ENCODE measurements at regions not wholly inside any gene's neighbourhood (a gene's known extent, or its start where the extent isn't known, plus 50 kb on each side); places are given as distances from the start of the nearest gene placed in this dataset.
"Not testable (repeated sequence)": the region's sequence is repeated elsewhere in the genome, so short reads cannot be mapped to it uniquely, and the experiment has no call there.

DNA sequence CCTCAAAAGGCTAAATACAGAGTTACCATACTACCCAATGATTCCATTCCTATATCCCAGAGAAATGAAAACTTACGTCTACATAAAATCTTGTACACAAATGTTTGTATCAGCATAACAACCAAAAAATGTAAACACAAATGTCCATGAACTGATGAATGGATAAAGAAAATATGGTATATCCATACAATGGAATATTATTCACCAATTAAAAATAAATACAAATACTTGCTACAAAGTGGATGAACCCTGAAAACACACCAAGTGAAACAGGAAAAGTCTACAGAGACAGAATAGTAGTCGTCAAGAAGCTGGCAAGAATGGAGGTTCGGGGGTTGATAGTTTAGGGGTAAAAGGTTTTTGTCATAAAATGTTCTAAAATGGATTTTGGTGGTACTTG lies 54.0 kb upstream of the ANKRD28 start:
- no peak for DNase-seq

GRCh38 chr3:15858547-15859506 lies 61.0 kb upstream of the ANKRD28 start:
- no peak for DNase-seq

DNA sequence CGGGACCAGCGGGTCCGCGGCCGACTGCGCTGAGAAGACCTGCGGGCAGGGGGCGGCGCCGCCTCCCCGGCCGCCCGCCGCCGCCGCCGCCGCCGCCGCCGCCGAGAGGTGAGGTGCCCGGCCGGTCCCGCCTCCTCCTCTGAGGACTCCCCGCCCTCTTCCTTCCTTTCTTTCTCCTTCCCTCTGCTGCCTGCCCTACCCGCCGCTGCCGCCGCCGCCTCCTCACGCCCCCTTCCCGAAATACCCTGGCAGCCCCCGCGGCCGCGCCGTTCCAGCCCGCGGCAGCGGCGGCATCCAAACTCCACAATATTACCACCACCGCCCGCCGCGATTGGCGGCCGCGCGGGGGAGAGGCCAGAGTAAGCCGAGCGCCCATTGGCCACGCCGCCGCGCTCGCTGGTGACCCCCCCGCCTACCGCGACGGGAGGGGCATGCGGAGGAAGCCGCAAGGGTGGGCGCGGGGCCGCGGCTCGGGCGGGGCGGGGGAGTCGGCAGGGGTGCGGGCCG lies 61.8 kb upstream of the ANKRD28 start:
- DNase-seq, result peak; percentile 71

DNA sequence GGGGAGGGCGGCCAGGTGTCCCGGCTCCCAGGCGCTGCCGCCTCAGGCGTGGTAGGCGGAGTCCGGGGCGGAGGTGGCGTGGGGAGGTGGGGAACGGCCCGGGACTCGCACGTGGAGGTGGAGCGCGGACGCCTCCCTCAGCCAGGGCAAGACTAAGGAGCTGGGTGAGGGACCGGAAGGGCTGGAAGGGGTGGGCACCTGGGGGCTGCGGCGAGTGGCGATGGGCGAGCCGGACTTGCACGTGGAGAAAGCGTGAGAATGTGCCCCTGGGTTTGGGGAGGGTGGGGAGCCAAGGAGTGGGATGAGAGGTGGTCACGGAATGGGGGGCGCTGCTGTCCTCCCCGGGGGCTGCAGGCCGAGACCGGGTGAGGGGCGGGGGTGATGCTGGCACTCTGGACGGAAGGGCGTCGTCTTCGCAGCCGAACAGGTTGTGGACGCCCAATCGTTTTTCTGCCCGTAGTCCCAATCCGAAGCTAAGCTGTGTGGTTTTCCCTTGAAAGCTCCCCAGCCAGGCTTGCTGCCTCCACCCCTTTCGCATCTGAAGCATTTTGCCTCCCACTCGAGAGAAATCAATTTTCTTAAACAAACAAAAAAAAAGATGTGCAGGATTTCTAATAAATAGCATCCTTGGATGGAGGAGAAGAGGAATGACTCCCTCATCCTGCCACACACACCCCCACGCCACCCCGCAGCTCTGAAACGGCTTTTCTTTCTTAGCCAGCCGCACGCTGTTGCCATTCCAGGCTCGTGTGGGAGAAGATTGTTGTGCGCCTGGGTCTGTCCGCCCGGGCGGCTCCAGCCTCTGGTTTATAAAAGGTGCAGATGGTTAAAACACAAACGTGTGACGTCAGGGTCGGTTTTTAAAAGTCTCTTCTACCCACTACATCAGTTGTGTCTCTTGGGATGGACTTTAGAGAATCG lies 62.5 kb upstream of the ANKRD28 start:
- peak; percentile 39 for DNase-seq

GRCh38 chr3:15861163-15861562 lies 63.4 kb upstream of the ANKRD28 start:
- DNase-seq, result no peak

GRCh38 chr3:15872807-15873206 lies 75.0 kb upstream of the ANKRD28 start:
- DNase-seq, result no peak

DNA sequence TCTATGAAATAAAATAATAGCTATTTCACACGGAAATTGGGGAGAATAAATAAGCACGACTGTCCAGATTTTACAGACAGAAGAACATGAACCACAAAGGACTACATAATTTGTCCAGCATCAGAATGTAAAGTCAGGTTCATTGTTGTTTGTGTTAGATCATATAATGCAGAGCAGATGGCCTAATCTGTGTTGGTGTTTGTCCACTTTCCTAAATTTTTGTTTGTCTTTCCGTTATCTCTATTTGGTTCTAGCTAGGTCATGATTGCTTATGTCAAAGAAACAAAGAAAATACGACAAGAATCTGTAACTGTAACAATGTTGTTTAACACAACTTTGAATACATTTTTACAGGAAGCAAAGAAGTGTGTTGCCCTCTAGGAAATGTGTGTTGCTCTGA lies 75.6 kb upstream of the ANKRD28 start:
- no peak for DNase-seq

DNA sequence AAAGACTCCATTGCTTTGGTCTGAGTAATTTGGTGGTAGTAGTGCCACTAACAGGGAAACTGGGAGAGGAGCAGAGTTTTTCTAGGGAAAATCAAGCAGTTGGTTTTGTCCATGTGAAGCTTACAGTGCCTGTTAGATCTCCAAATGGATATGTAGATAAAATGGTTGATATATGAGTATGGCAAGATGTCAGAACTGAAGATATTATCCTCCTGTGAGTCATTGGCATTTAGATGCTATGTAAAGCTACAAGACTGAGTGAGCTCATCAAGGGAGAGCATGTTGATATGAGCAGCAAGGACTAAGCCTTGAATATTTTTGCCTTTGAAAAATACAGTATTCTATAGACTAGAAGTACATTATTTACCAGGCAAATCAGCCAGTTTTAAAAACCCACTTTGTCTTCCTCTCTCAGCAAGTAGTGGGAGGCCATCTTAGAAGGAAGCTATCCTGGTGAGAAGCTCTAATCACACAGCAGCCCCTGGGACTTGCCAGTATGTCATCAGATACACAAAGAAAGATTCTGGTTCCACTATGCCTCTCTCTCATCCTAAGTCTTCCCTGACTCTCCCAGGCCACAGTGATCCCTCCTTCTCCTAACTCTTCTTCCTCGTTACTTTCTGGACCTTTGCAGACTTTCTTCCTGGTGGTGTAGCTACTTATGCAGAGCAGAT lies 77.4 kb upstream of the ANKRD28 start:
- DNase-seq, result no peak

DNA sequence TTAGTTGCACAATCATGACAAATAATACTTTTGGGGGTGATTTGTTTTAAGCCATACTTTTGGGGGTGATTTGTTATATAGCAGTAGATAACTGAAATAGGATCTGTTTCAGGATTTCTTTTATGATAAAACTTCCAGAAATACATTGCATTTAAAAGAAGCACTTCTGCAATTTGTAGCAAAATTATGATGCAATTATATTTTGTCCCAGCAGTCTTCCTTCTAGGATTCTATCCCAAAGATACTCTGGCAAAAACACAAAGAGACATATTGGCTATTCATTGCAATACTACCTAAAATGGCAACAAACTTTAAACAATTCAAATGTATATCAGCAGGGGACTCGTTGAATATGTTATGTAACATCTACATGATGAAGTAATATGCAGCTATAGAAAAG lies 78.9 kb upstream of the ANKRD28 start:
- no peak for DNase-seq

DNA sequence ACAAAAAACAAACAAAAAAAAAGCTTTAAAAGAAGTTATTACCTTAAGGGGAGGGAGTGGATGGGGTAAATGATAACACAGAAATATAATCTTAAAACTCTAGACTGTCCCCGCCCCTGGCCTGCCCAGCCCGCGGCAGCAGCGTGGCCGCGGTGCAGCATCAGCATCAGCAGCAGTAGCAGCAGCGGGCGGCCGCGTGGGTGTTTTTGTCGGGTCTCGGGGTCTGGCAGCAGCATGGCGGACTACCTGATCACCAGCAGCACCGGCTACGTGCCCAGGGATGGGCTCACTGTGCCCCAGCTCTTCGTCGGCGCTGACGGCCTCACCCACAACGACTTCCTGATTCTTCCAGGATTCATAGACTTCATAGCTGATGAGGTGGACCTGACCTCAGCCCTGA lies 80.0 kb upstream of the ANKRD28 start:
- DNase-seq, result no peak

DNA sequence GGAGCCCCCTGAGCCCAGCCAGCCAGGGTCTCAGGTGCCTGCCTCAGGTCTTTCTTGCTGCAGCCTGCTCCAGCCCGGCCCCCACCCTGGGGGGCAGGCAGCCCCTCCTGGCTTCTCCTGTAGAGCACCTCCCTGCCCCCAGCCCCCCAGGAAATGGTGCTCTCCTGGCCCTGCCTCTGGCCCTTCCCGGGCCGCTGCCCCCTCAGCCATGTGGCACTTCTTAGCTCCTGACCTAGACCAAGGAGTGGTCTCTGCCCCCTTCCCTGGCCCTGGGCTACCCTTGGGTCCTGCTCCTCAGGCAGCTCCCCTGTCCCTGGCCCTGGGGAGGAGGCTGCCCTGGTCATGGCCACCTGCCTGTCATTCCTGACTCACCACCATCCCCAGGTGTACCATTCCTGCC lies 82.0 kb upstream of the ANKRD28 start:
- not testable (repeated sequence) for DNase-seq

DNA sequence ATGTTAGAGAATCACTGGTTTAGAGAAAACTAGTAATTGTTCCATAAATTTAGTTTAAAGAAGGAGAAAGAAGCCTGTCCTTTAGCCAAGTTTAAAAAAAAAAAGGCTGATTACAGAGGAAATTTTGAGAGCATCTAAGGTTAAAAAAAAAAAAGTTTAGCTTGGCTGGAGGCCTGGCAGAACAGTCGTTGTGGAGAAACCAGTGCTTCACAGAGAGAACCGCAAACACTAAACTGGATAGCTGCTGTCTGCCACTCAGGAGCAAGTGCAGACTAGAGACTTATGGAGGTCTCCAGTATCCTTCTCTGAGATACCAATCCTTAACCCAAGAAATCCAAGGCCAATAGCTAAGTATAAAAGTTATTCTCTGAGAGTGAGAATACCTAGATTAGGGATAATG lies 84.8 kb upstream of the ANKRD28 start:
- no peak for DNase-seq

DNA sequence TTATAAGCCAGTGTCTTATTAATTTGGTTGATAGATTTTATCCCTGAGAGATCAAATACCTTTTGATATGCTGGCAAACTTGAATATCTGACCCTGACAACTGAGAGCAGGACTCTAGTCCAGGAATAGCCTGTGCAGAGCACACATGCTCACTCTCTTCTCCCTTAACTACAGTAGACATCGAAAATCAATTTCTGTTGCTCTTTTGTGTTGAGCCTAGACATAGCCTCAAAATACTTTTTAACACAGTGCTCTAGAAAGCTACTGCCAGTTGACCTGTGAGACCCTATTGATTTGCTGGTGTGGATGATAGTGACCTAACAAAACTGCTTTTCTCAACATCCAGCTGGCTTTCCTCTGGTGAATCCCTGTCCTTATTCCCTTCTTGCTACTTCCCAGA lies 86.4 kb upstream of the ANKRD28 start:
- DNase-seq, result no peak

DNA sequence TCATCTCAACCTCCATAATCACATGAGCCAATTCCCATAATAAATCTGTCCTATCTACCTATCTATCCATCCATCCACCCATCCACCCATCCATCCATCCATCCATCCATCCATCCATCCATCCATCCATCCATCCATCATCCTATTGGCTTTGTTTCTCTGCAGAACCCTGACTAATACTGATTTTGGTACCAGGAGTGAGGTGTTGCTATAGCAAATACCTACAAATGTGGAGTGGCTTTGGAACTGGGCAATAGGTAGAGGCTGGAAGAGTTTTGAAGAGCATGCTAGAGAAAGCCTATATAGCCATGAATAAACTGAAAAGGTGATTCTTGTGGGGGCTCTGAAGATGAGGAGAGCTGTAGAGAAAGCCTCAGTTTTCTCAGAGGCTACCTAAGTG lies 88.7 kb upstream of the ANKRD28 start:
- DNase-seq, result no peak

DNA sequence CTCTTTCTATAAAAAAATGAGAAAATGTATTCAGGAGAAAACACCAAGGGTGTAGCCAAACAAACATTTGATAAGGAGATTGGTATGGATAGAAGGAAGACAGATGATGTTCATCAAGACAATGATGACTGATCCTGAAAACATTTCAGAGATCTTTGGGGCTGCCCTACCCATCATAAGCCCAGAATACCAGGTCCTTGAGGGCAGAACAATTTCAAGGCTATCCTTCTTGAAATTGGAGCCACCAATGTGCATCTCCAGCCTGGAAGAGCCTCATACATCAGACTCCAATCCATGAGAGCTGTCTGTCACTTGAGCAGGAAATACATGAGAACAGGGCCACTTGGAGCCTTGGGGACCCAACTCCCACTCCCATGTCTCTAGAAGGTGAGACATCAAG lies 89.5 kb upstream of the ANKRD28 start:
- DNase-seq, result no peak

- no peak for DNase-seq
These were observed 92.2 kb upstream of the ANKRD28 start for GRCh38 chr3:15889936-15890335.

- no peak for DNase-seq
These were observed 94.8 kb upstream of the ANKRD28 start for GRCh38 chr3:15892311-15893227.

- DNase-seq, result no peak
These were observed 96.6 kb upstream of the ANKRD28 start for GRCh38 chr3:15894382-15894781.

GRCh38 chr3:15896500-15896899 lies 98.7 kb upstream of the ANKRD28 start:
- DNase-seq, result no peak

GRCh38 chr3:15899388-15899787 lies 101.6 kb upstream of the ANKRD28 start:
- DNase-seq, result no peak

DNA sequence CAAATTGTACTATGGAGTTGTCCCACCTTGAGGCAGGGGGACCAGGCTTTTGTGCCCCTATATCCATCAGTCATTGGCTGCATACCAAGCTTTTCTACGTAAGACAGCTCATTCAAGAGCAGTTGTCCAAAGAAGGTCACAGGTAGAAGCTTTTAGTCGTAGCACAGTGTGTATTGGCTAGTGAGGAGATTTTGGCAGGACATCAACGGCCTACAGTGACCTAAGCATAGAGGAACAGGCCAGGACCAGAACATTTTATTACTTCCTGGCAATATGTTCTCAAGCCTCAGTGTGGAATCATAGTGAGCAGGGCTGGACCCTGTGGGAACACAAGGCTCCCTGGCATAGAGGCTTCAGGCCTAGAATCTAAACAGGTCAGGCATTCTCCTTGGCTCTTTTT lies 105.4 kb upstream of the ANKRD28 start:
- no peak for DNase-seq

Measured in SHP77 treated with DMSO at 0.1 percent for 48 hours (cell line).